ENCODE measurements at regions not wholly inside any gene's neighbourhood (a gene's known extent, or its start where the extent isn't known, plus 50 kb on each side); places are given as distances from the start of the nearest gene placed in this dataset.

GRCh38 chr13:64305246-64305645 lies 2889.6 kb upstream of the PCDH20 start:
- no peak overlapping the region for H3K4me3 ChIP-seq
- no peak for TF ChIP-seq CTCF (IDR thresholded peaks at IDR 0.05)
- H3K9me3 ChIP-seq, result peaks cover 41% of the 10 kb centered on the region
- H3K4me1 ChIP-seq (ENCODE audit: low read depth), result no peaks in the 10 kb centered on the region
- DNase-seq (no peak), ATAC-seq (no peak)
- H3K36me3 ChIP-seq (ENCODE audit: low read depth), result no peaks in the 10 kb centered on the region
- intact Hi-C loops (cut with DNase I, micrococcal nuclease), result no loop called here

- no peak for TF ChIP-seq CTCF (IDR thresholded peaks at IDR 0.05)
- intact Hi-C loops (cut with DNase I, micrococcal nuclease), result no loop called here
- DNase-seq (no peak), ATAC-seq (no peak)
- H3K36me3 ChIP-seq (ENCODE audit: low read depth), result no peaks in the 10 kb centered on the region
- H3K4me1 ChIP-seq (ENCODE audit: low read depth), result no peaks in the 10 kb centered on the region
- H3K9me3 ChIP-seq, result peaks cover 51% of the 10 kb centered on the region
- H3K4me3 ChIP-seq, result no peak overlapping the region
Measured at GRCh38 chr13:64300239-64300638, 2884.6 kb upstream of the PCDH20 start.

GRCh38 chr13:64293923-64294322 lies 2878.3 kb upstream of the PCDH20 start:
- H3K9me3 ChIP-seq, result peaks cover 53% of the 10 kb centered on the region
- H3K4me3 ChIP-seq, result no peak overlapping the region
- DNase-seq, result no peak
- TF ChIP-seq CTCF (IDR thresholded peaks at IDR 0.05), result no peak
- H3K4me1 ChIP-seq (ENCODE audit: low read depth), result no peaks in the 10 kb centered on the region
- intact Hi-C loops (cut with DNase I, micrococcal nuclease), result no loop called here
- no peaks in the 10 kb centered on the region for H3K36me3 ChIP-seq (ENCODE audit: low read depth)
- no peak for ATAC-seq

- DNase-seq (no peak), ATAC-seq (no peak)
- no peak overlapping the region for H3K4me3 ChIP-seq
- H3K36me3 ChIP-seq (ENCODE audit: low read depth), result no peaks in the 10 kb centered on the region
- no peak for TF ChIP-seq CTCF (IDR thresholded peaks at IDR 0.05)
- H3K4me1 ChIP-seq (ENCODE audit: low read depth), result no peaks in the 10 kb centered on the region
- intact Hi-C loops (cut with DNase I, micrococcal nuclease), result no loop called here
- H3K9me3 ChIP-seq, result peaks cover 60% of the 10 kb centered on the region
Measured at GRCh38 chr13:64289702-64290101, 2874.1 kb upstream of the PCDH20 start.

- H3K36me3 ChIP-seq (ENCODE audit: low read depth), result no peaks in the 10 kb centered on the region
Measured at GRCh38 chr13:64283926-64284325, 2868.3 kb upstream of the PCDH20 start.

More at GRCh38 chr13:64283926-64284325, 2868.3 kb upstream of the PCDH20 start:
- Histone ChIP-seq H3K9me3 (peaks cover 61% of the 10 kb centered on the region), H3K4me1 (ENCODE audit: low read depth) (no peaks in the 10 kb centered on the region), H3K4me3 (no peak overlapping the region)
- TF ChIP-seq CTCF (IDR thresholded peaks at IDR 0.05), result no peak
- ATAC-seq (no peak), DNase-seq (no peak)
- intact Hi-C loops (cut with DNase I, micrococcal nuclease), result no loop called here

All from mucosa of descending colon (tissue), 3 donors.